SK-N-MC (cell line): ENCODE measurements at regions not wholly inside any gene's neighbourhood (a gene's known extent, or its start where the extent isn't known, plus 50 kb on each side); places are given as distances from the start of the nearest gene placed in this dataset.

Experiments
- EZH2 ChIP-seq: fragments of 200-600 bp; sonication (generic); IDR thresholded peaks from one replicate; pipeline ENCODE4 v1.6.1; 2017; ENCODE audit warnings: antibody characterized with exemption
- FOXP2 ChIP-seq: optimal IDR thresholded peaks from 2 replicates; pipeline ENCODE3; 2011; ENCODE audit warnings: mild to moderate bottlenecking, moderate library complexity; ENCODE audit not compliant: insufficient read depth; ENCODE audit errors: extremely low read length, control extremely low read depth
- POLR2AphosphoS5 ChIP-seq: IDR thresholded peaks from 2 replicates; pipeline ENCODE4 v1.6.1; 2012; ENCODE audit warnings: mild to moderate bottlenecking, low read depth, low read length, borderline replicate concordance

DNA sequence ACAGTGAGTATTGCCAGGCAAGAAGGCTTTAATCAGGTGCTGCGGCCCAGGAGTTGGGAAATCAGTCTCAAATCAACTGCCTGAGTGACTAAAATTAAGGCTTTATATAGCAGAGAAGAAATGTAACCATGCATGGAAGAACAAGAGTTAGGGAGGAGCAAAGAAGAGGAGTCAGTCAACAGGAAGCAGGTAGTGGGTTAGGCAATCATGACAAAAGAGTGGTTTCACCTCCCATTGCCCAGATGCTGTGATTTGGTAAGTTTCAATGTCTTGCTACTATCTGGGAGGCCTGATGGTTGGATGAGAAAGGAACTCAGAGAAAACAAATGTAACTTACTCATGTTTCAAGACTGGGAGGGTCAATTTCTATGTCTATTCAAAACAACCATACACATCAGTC is 998.3 kb downstream of the GATA3 start:
- TF ChIP-seq POLR2AphosphoS5 = no peak
- TF ChIP-seq EZH2 = no peak
- TF ChIP-seq FOXP2 = no peak
